ENCODE measurements at regions not wholly inside any gene's neighbourhood (a gene's known extent, or its start where the extent isn't known, plus 50 kb on each side); places are given as distances from the start of the nearest gene placed in this dataset.

GRCh38 chr4:53781629-53782457 lies 190.6 kb upstream of the LNX1 start:
- Histone ChIP-seq H3K4me3 (ENCODE audit: low read length) (peak overlapping the region; percentile 54), H3K4me1 (ENCODE audit: insufficient read depth, low read length) (peaks cover 53% of the 10 kb centered on the region), H3K9me3 (ENCODE audit: low read length) (no peaks in the 10 kb centered on the region), H3K9ac (ENCODE audit: low read length) (peak overlapping the region; percentile 93), H3K9me2 (replicated peaks; ENCODE audit: low read length) (no peaks in the 10 kb centered on the region), H3K79me2 (ENCODE audit: low read length) (no peaks in the 10 kb centered on the region), H3F3A (ENCODE audit: low read length, unreplicated experiment) (peaks cover 18% of the 10 kb centered on the region), H3K36me3 (ENCODE audit: low read depth, low read length) (no peaks in the 10 kb centered on the region), H3K4me2 (ENCODE audit: low read length) (peak overlapping the region; percentile 81), H2AFZ (ENCODE audit: low read length) (peak overlapping the region; percentile 20), H3K27me3 (ENCODE audit: low read length) (no peaks in the 10 kb centered on the region), H4K20me1 (ENCODE audit: low read length) (no peaks in the 10 kb centered on the region), H3K27ac (ENCODE audit: low read length) (peak overlapping the region; percentile 97)
- BruUV-seq (replicated peaks), result TSS peak; percentile 40
- DNase-seq (peak; percentile 98), ATAC-seq (peak; percentile 84)
- POLR2A ChIA-PET (ENCODE audit: unreplicated experiment), result interaction anchor here (0.5 to 0.6 kb wide), 4 partner anchors 70 to 461 kb away, joined by 4 to 6 read pairs (median 4); no protein-coding TSS in a partner anchor
- intact Hi-C loops (cut with micrococcal nuclease), result loop anchor here (1.0 to 10.0 kb wide), 6 partner anchors 47 to 453 kb away; no protein-coding TSS in a partner anchor
- CTCF ChIA-PET, result interaction anchor here (0.6 to 1.4 kb wide), 4 partner anchors 23 to 452 kb away, joined by 3 to 6 read pairs (median 4); no protein-coding TSS in a partner anchor
- TF ChIP-seq EZH2 (IDR thresholded peaks at IDR 0.05; ENCODE audit: low read length, unreplicated experiment) (no peak), CTCF (conservative IDR thresholded peaks at IDR 0.05; ENCODE audit: low read depth, low read length) (no peak), EZH2phosphoT487 (IDR thresholded peaks at IDR 0.05; ENCODE audit: borderline replicate concordance, low read length) (no peak)

- H3K79me2 ChIP-seq (ENCODE audit: low read length), result no peaks in the 10 kb centered on the region
- peaks cover 54% of the 10 kb centered on the region for H3K4me1 ChIP-seq (ENCODE audit: insufficient read depth, low read length)
- peak overlapping the region; percentile 54 for H3K4me3 ChIP-seq (ENCODE audit: low read length)
- no peaks in the 10 kb centered on the region for H4K20me1 ChIP-seq (ENCODE audit: low read length)
- POLR2A ChIA-PET (ENCODE audit: unreplicated experiment), result interaction anchor here (0.5 to 0.6 kb wide), 2 partner anchors 74 to 78 kb away, joined by 3 to 4 read pairs; no protein-coding TSS in a partner anchor
- H3K27me3 ChIP-seq (ENCODE audit: low read length), result no peaks in the 10 kb centered on the region
- BruUV-seq (replicated peaks), result no TSS peak
- H3F3A ChIP-seq (ENCODE audit: low read length, unreplicated experiment), result peaks cover 18% of the 10 kb centered on the region
- H2AFZ ChIP-seq (ENCODE audit: low read length), result 0 out of 2 replicates have a peak overlapping the region, but pooled peaks have one; percentile 2
- peak overlapping the region; percentile 97 for H3K27ac ChIP-seq (ENCODE audit: low read length)
- H3K4me2 ChIP-seq (ENCODE audit: low read length), result peak overlapping the region; percentile 81
- DNase-seq, result peak; percentile 93
- CTCF ChIA-PET, result interaction anchor here (1.0 to 1.4 kb wide), 2 partner anchors 24 to 453 kb away, joined by 3 to 4 read pairs; no protein-coding TSS in a partner anchor
- ATAC-seq, result peak; percentile 60
- peak overlapping the region; percentile 93 for H3K9ac ChIP-seq (ENCODE audit: low read length)
- no peaks in the 10 kb centered on the region for H3K9me3 ChIP-seq (ENCODE audit: low read length)
- intact Hi-C loops (cut with micrococcal nuclease), result loop anchor here (1.0 to 10.0 kb wide), 6 partner anchors 46 to 454 kb away; no protein-coding TSS in a partner anchor
- TF ChIP-seq EZH2 (IDR thresholded peaks at IDR 0.05; ENCODE audit: low read length, unreplicated experiment) (no peak), EZH2phosphoT487 (IDR thresholded peaks at IDR 0.05; ENCODE audit: borderline replicate concordance, low read length) (no peak), CTCF (conservative IDR thresholded peaks at IDR 0.05; ENCODE audit: low read depth, low read length) (no peak)
- H3K36me3 ChIP-seq (ENCODE audit: low read depth, low read length), result no peaks in the 10 kb centered on the region
- H3K9me2 ChIP-seq (replicated peaks; ENCODE audit: low read length), result no peaks in the 10 kb centered on the region
These were observed 189.6 kb upstream of the LNX1 start for GRCh38 chr4:53780736-53781400.
